ENCODE measurements at regions not wholly inside any gene's neighbourhood (a gene's known extent, or its start where the extent isn't known, plus 50 kb on each side); places are given as distances from the start of the nearest gene placed in this dataset.

DNA sequence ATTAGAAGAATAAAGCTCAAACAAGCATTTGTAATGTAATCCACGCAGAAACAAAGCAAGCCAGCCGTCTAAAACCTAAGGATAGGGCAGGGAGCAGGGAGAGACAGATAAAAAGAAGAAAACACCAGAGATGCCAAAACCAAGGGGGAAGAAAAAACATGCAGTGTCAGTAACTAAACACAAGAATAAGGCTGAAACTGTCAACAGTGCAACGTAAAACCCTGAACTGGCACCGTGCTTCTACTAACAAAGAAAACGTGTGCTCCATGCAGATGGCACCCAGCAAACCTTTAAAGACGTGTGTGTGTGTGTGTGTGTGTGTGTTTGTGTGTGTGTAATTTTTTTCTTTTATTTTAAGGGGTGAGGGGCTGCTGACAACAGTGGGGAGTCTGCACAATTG is 88.4 kb upstream of the TAB2 start:
- Histone ChIP-seq H3K9me3 (no peaks in the 10 kb centered on the region), H3K27ac (no peak overlapping the region), H3K36me3 (no peaks in the 10 kb centered on the region), H3K4me1 (peaks cover 0 to 14% (median 9%) of the 10 kb centered on the region in 4 donors), H3K27me3 (no peaks in the 10 kb centered on the region), H3K4me3 (no peak overlapping the region)
- no peak for TF ChIP-seq POLR2AphosphoS5 (IDR thresholded peaks at IDR 0.05)
- no peak for TF ChIP-seq EP300 (IDR thresholded peaks at IDR 0.05)
- TF ChIP-seq POLR2A (IDR thresholded peaks at IDR 0.05) = no peak
- TF ChIP-seq, protein P1, sequence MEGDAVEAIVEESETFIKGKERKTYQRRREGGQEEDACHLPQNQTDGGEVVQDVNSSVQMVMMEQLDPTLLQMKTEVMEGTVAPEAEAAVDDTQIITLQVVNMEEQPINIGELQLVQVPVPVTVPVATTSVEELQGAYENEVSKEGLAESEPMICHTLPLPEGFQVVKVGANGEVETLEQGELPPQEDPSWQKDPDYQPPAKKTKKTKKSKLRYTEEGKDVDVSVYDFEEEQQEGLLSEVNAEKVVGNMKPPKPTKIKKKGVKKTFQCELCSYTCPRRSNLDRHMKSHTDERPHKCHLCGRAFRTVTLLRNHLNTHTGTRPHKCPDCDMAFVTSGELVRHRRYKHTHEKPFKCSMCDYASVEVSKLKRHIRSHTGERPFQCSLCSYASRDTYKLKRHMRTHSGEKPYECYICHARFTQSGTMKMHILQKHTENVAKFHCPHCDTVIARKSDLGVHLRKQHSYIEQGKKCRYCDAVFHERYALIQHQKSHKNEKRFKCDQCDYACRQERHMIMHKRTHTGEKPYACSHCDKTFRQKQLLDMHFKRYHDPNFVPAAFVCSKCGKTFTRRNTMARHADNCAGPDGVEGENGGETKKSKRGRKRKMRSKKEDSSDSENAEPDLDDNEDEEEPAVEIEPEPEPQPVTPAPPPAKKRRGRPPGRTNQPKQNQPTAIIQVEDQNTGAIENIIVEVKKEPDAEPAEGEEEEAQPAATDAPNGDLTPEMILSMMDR (IDR thresholded peaks at IDR 0.05) = no peak
- intact Hi-C loops (cut with DNase I) = no loop called here
- 82 to 91% methylated on average over 6 of the region's 6 CpGs for WGBS, 2 donors
- DNase-seq = no peak

DNA sequence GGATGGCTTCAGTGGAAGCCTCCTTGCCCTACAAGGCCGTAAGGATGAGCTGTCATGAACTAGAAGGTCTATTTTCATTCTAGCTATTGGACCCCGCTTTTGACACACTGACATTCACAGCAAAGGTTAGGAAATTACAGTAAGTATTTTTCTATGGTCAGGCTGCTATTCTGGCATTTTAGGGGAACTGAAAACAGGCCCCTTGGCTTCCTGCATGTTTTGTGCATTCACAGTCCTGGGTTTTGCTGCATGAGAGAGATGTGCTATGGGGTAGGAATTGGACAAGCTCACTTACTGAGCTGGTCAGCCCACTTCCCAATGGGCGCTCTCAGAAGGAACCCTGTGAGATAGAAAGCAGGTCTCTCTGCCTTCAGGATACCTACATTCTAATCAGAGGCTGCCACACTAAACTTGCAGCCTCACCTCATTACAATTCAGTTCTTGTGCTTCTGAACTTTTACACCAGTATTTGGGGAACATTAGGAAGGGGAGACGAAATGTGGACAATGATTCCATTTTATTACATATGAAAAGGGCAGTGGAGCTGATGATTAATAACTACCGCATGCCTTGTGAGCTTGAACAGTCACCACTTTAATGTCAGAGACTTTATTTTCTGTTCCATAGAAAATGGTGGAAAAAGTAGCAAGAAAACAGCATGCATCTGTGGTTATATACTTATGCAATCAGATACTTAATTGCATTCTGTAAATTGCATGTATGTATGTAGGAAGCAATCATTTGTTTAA is 86.6 kb upstream of the TAB2 start:
- intact Hi-C loops (cut with DNase I) = loop anchor here (5.0 kb wide), 1 partner anchor 81 kb away; no protein-coding TSS in a partner anchor
- 88 to 92% methylated on average over 5 of the region's 5 CpGs for WGBS, 2 donors
- Histone ChIP-seq H3K9me3 (no peaks in the 10 kb centered on the region), H3K4me3 (no peak overlapping the region), H3K36me3 (no peaks in the 10 kb centered on the region), H3K27ac (no peak overlapping the region), H3K4me1 (peaks cover 0 to 13% (median 8%) of the 10 kb centered on the region in 4 donors), H3K27me3 (no peaks in the 10 kb centered on the region)
- DNase-seq = no peak
- TF ChIP-seq, protein P1 (IDR thresholded peaks at IDR 0.05) = no peak
- no peak for TF ChIP-seq POLR2A (IDR thresholded peaks at IDR 0.05)
- TF ChIP-seq POLR2AphosphoS5 (IDR thresholded peaks at IDR 0.05) = no peak
- TF ChIP-seq EP300 (IDR thresholded peaks at IDR 0.05) = no peak

DNA sequence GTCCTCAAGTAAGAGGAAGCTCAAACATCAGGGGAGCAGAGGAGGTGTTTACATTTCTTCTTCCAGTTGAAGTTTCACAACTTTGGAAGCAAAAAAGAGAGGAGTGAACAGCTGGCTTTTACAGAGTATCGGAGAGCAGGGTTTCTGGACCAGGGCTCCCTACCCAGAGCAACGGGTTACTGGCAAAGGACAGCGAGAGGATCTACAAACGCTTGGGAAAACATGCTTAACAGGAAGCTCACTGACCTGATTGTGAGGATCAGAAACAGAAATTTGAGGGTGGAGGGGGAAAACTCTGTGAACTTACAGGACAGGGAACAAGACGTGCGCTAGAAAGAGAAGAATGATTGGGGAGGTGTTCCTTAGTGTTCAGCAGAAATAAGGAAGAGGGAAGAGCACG is 85.7 kb upstream of the TAB2 start:
- intact Hi-C loops (cut with DNase I) = loop anchor here (5.0 kb wide), 1 partner anchor 81 kb away; no protein-coding TSS in a partner anchor
- Histone ChIP-seq H3K4me1 (peaks cover 0 to 22% (median 14%) of the 10 kb centered on the region in 4 donors), H3K4me3 (no peak overlapping the region), H3K36me3 (no peaks in the 10 kb centered on the region), H3K27me3 (no peaks in the 10 kb centered on the region), H3K27ac (peak overlapping the region; percentile 8 to 54 (median 46)), H3K9me3 (no peaks in the 10 kb centered on the region)
- WGBS, 2 donors = 69 to 78% methylated on average over 7 of the region's 7 CpGs
- no peak for DNase-seq
- TF ChIP-seq POLR2AphosphoS5 (IDR thresholded peaks at IDR 0.05) = no peak
- TF ChIP-seq EP300 (IDR thresholded peaks at IDR 0.05) = no peak
- TF ChIP-seq, protein P1 (IDR thresholded peaks at IDR 0.05) = no peak
- TF ChIP-seq POLR2A (IDR thresholded peaks at IDR 0.05) = no peak

DNA sequence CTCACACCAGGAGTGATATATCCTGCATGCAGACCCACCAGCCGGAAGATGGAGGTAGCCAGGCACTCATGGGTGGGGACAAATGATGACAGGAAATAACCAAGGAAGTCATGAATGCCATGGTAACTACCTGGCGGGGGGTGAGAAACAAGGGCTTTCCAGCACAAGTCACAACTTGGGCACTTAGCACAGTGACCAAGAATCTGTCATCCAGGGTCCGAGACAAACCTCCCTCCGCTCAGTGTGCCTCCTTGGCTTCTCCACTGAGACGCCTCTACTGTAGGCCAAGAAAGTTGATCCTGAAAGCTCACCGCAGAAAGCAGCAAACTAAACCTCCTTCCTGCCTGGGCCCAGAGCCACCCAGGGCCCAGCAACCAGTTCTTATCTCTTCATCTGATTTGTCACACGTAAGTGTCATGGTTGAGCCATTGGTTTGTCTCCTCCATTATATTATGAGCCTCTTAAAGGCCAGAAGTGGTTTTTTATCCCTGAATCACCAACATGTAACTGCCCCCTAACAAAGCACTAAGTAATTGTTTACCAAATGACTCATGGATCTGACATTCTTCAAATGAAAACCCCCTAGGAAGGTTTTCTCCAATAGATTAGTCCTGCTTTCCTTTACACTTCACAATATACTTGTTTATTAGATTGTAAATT is 84.3 kb upstream of the TAB2 start:
- WGBS, 2 donors = 86 to 87% methylated on average over 7 of the region's 7 CpGs
- H3K27ac ChIP-seq = no peak overlapping the region
- intact Hi-C loops (cut with DNase I) = loop anchor here (5.0 kb wide), 1 partner anchor 79 kb away; no protein-coding TSS in a partner anchor
- TF ChIP-seq POLR2AphosphoS5 (IDR thresholded peaks at IDR 0.05) (no peak), POLR2A (IDR thresholded peaks at IDR 0.05) (no peak), EP300 (IDR thresholded peaks at IDR 0.05) (no peak)
- TF ChIP-seq, protein P1 (IDR thresholded peaks at IDR 0.05) = no peak
- H3K9me3 ChIP-seq = no peaks in the 10 kb centered on the region
- H3K36me3 ChIP-seq = no peaks in the 10 kb centered on the region
- no peak for DNase-seq
- H3K27me3 ChIP-seq = no peaks in the 10 kb centered on the region
- no peak overlapping the region for H3K4me3 ChIP-seq
- H3K4me1 ChIP-seq = peaks cover 0 to 25% (median 17%) of the 10 kb centered on the region in 4 donors

Data from sigmoid colon (tissue), 6 donors.